ENCODE measurements at regions not wholly inside any gene's neighbourhood (a gene's known extent, or its start where the extent isn't known, plus 50 kb on each side); places are given as distances from the start of the nearest gene placed in this dataset.

- TF ChIP-seq YY1 (IDR thresholded peaks at IDR 0.05; ENCODE audit: low read depth), result no peak
- TF ChIP-seq EGR1 (IDR thresholded peaks at IDR 0.05), result no peak
- TF ChIP-seq TEAD4 (IDR thresholded peaks at IDR 0.05), result no peak
Measured at GRCh38 chr12:102669056-102669455, 188.7 kb upstream of the IGF1 start.

GRCh38 chr12:102659200-102659911 lies 179.0 kb upstream of the IGF1 start:
- no peak for TF ChIP-seq YY1 (IDR thresholded peaks at IDR 0.05; ENCODE audit: low read depth)
- peak; percentile 19 for TF ChIP-seq RAD21 (IDR thresholded peaks at IDR 0.05; ENCODE audit: low read depth)

- no peak for TF ChIP-seq TEAD4 (IDR thresholded peaks at IDR 0.05)
- no peak for TF ChIP-seq RAD21 (IDR thresholded peaks at IDR 0.05; ENCODE audit: low read depth)
- TF ChIP-seq, protein P1, sequence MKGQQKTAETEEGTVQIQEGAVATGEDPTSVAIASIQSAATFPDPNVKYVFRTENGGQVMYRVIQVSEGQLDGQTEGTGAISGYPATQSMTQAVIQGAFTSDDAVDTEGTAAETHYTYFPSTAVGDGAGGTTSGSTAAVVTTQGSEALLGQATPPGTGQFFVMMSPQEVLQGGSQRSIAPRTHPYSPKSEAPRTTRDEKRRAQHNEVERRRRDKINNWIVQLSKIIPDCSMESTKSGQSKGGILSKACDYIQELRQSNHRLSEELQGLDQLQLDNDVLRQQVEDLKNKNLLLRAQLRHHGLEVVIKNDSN (IDR thresholded peaks at IDR 0.05), result no peak
- no peak for TF ChIP-seq CEBPB (IDR thresholded peaks at IDR 0.05)
Measured at GRCh38 chr12:102653406-102653805, 173.0 kb upstream of the IGF1 start.

GRCh38 chr12:102652645-102653313 lies 172.4 kb upstream of the IGF1 start:
- no peak for TF ChIP-seq CREB1 (IDR thresholded peaks at IDR 0.05; ENCODE audit: low read depth)
- TF ChIP-seq TAF1 (IDR thresholded peaks at IDR 0.05; ENCODE audit: low read depth), result no peak
- no peak for TF ChIP-seq RAD21 (IDR thresholded peaks at IDR 0.05; ENCODE audit: low read depth)
- TF ChIP-seq REST (IDR thresholded peaks at IDR 0.05; ENCODE audit: low read depth), result no peak
- no peak for TF ChIP-seq EP300 (IDR thresholded peaks at IDR 0.05; ENCODE audit: borderline replicate concordance)
- no peak for TF ChIP-seq CEBPB (IDR thresholded peaks at IDR 0.05)
- no peak for TF ChIP-seq YY1 (IDR thresholded peaks at IDR 0.05; ENCODE audit: low read depth)
- no peak for TF ChIP-seq NFIC (IDR thresholded peaks at IDR 0.05)
- TF ChIP-seq TCF12 (IDR thresholded peaks at IDR 0.05; ENCODE audit: low read depth), result no peak
- no peak for TF ChIP-seq EGR1 (IDR thresholded peaks at IDR 0.05)
- no peak for TF ChIP-seq MAX (IDR thresholded peaks at IDR 0.05)
- TF ChIP-seq ZBTB7A (IDR thresholded peaks at IDR 0.05; ENCODE audit: low read depth), result no peak
- no peak for TF ChIP-seq TEAD4 (IDR thresholded peaks at IDR 0.05)
- TF ChIP-seq, protein P1 (IDR thresholded peaks at IDR 0.05), result no peak

DNA sequence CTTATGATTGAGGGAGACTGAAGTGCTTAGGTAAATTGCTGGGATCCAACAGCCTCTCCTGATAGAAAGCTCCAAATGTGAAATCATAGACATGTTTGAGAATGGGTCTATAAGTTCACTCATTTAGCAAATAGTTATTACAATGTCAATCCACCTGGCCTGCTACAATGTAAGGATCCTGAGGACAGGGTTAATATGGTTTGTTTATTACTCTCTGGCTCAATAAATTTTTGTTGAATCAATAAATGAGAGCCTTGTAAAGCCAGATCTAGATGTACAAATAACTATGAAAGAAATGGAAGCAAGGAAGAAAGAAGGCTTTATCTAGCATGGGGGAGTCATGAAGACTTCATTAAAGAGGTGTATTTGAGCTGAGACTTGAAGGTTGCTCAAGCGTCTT lies 165.6 kb upstream of the IGF1 start:
- TF ChIP-seq FOXM1 (IDR thresholded peaks at IDR 0.05; ENCODE audit: borderline replicate concordance, low read depth), result no peak
- TF ChIP-seq TEAD4 (IDR thresholded peaks at IDR 0.05), result no peak
- no peak for TF ChIP-seq YY1 (IDR thresholded peaks at IDR 0.05; ENCODE audit: low read depth)
- TF ChIP-seq TCF12 (IDR thresholded peaks at IDR 0.05; ENCODE audit: low read depth), result no peak
- no peak for TF ChIP-seq CEBPB (IDR thresholded peaks at IDR 0.05)
- TF ChIP-seq RAD21 (IDR thresholded peaks at IDR 0.05; ENCODE audit: low read depth), result no peak
- no peak for TF ChIP-seq CREB1 (IDR thresholded peaks at IDR 0.05; ENCODE audit: low read depth)

DNA sequence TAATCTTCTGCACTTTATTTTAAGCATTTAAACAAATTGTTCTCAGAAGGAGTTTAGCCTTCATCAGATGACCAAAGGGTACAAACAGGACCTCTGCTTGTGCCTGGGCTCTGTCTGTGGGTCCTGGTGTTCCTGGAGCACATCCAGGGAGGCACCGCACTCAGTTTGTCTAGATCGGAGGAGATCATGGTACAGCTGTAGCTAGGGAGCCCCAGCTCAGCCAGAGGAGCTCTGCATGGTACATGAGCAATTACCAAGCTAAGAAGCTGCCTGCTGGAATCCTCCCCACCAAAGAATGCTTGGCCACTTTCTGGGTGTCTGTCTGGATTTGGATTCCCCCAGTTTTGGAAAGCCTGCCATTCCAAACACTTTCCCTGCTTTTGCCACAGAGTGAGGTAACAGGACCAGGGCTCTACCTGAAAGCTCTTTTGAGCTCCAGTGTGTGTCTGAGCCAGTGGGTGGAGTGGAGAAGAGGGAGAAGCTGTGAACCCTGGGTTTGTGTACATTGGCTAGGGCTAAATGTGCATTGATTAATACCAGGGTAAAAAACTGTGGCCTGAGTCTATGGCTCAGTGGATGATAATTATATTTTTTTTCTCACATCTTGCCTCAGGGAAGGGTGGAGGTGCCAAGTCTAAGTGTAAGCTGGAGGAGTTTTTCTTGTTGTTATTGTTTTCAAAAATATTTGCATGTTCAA lies 163.7 kb upstream of the IGF1 start:
- TF ChIP-seq FOXM1 (IDR thresholded peaks at IDR 0.05; ENCODE audit: borderline replicate concordance, low read depth), result no peak
- no peak for TF ChIP-seq YY1 (IDR thresholded peaks at IDR 0.05; ENCODE audit: low read depth)
- TF ChIP-seq RAD21 (IDR thresholded peaks at IDR 0.05; ENCODE audit: low read depth), result no peak
- no peak for TF ChIP-seq MAX (IDR thresholded peaks at IDR 0.05)
- no peak for TF ChIP-seq EGR1 (IDR thresholded peaks at IDR 0.05)
- TF ChIP-seq TEAD4 (IDR thresholded peaks at IDR 0.05), result no peak
- TF ChIP-seq TAF1 (IDR thresholded peaks at IDR 0.05; ENCODE audit: low read depth), result no peak
- no peak for TF ChIP-seq CREB1 (IDR thresholded peaks at IDR 0.05; ENCODE audit: low read depth)
- no peak for TF ChIP-seq TCF12 (IDR thresholded peaks at IDR 0.05; ENCODE audit: low read depth)
- no peak for TF ChIP-seq ZBTB7A (IDR thresholded peaks at IDR 0.05; ENCODE audit: low read depth)
- TF ChIP-seq, protein P1 (IDR thresholded peaks at IDR 0.05), result no peak
- TF ChIP-seq REST (IDR thresholded peaks at IDR 0.05; ENCODE audit: low read depth), result no peak
- TF ChIP-seq NFIC (IDR thresholded peaks at IDR 0.05), result no peak
- no peak for TF ChIP-seq CEBPB (IDR thresholded peaks at IDR 0.05)

Data from Ishikawa (cell line).